ENCODE measurements at regions not wholly inside any gene's neighbourhood (a gene's known extent, or its start where the extent isn't known, plus 50 kb on each side); places are given as distances from the start of the nearest gene placed in this dataset.
"Not testable (repeated sequence)": the region's sequence is repeated elsewhere in the genome, so short reads cannot be mapped to it uniquely, and the experiment has no call there.

GRCh38 chrX:69062493-69062892, 102.8 kb downstream of the PJA1 start:
- BruUV-seq (replicated peaks): no TSS peak

GRCh38 chrX:69060631-69061408, 104.4 kb downstream of the PJA1 start:
- Mint-ChIP-seq H3K27me3 (ENCODE audit: unreplicated experiment) (peaks cover 13% of the 10 kb centered on the region), H3K9me3 (ENCODE audit: low read depth, unreplicated experiment) (no peaks in the 10 kb centered on the region), H3K27ac (ENCODE audit: unreplicated experiment) (no peak overlapping the region), H3K36me3 (ENCODE audit: insufficient read depth, unreplicated experiment) (peaks cover 4% of the 10 kb centered on the region), H3K4me3 (ENCODE audit: low read depth, unreplicated experiment) (no peak overlapping the region), H3K4me1 (ENCODE audit: low read depth, unreplicated experiment) (no peaks in the 10 kb centered on the region)
- CTCF ChIA-PET: interaction anchor here (0.6 to 2.5 kb wide), 5 partner anchors 233 to 1089 kb away, joined by 3 to 45 read pairs (median 3); partner anchors contain the start of gene EFNB1
- no peak for TF ChIP-seq CTCF (IDR thresholded peaks at IDR 0.05; ENCODE audit: unreplicated experiment)
- intact Hi-C loops (cut with micrococcal nuclease; ENCODE audit: unreplicated experiment): loop anchor here (1.0 kb wide), 1 partner anchor 234 kb away; no protein-coding TSS in a partner anchor
- BruUV-seq (replicated peaks): no TSS peak
- DNase-seq: peak; percentile 53

More at GRCh38 chrX:69062493-69062892, 102.8 kb downstream of the PJA1 start:
- peaks cover 4% of the 10 kb centered on the region for H3K36me3 Mint-ChIP-seq (ENCODE audit: insufficient read depth, unreplicated experiment)
- no peaks in the 10 kb centered on the region for H3K4me1 Mint-ChIP-seq (ENCODE audit: low read depth, unreplicated experiment)
- H3K27me3 Mint-ChIP-seq (ENCODE audit: unreplicated experiment): peaks cover 13% of the 10 kb centered on the region
- TF ChIP-seq CTCF (IDR thresholded peaks at IDR 0.05; ENCODE audit: unreplicated experiment): no peak
- H3K9me3 Mint-ChIP-seq (ENCODE audit: low read depth, unreplicated experiment): no peaks in the 10 kb centered on the region
- DNase-seq: no peak
- H3K4me3 Mint-ChIP-seq (ENCODE audit: low read depth, unreplicated experiment): no peak overlapping the region
- H3K27ac Mint-ChIP-seq (ENCODE audit: unreplicated experiment): no peak overlapping the region
- CTCF ChIA-PET: interaction anchor here (2.5 kb wide), 1 partner anchor 234 kb away, joined by 45 read pairs; the partner anchor contains the start of gene EFNB1
- intact Hi-C loops (cut with micrococcal nuclease; ENCODE audit: unreplicated experiment): no loop called here

GRCh38 chrX:69055193-69055592, 110.1 kb downstream of the PJA1 start:
- H3K4me1 Mint-ChIP-seq (ENCODE audit: low read depth, unreplicated experiment): no peaks in the 10 kb centered on the region
- H3K9me3 Mint-ChIP-seq (ENCODE audit: low read depth, unreplicated experiment): no peaks in the 10 kb centered on the region
- no TSS peak for BruUV-seq (replicated peaks)
- CTCF ChIA-PET: no interaction called here
- H3K36me3 Mint-ChIP-seq (ENCODE audit: insufficient read depth, unreplicated experiment): peaks cover 4% of the 10 kb centered on the region
- H3K27me3 Mint-ChIP-seq (ENCODE audit: unreplicated experiment): no peaks in the 10 kb centered on the region
- H3K4me3 Mint-ChIP-seq (ENCODE audit: low read depth, unreplicated experiment): no peak overlapping the region
- TF ChIP-seq CTCF (IDR thresholded peaks at IDR 0.05; ENCODE audit: unreplicated experiment): no peak
- intact Hi-C loops (cut with micrococcal nuclease; ENCODE audit: unreplicated experiment): no loop called here
- no peak overlapping the region for H3K27ac Mint-ChIP-seq (ENCODE audit: unreplicated experiment)
- DNase-seq: no peak

GRCh38 chrX:69054497-69054896, 110.8 kb downstream of the PJA1 start:
- CTCF ChIA-PET; H3K4me3 Mint-ChIP-seq (ENCODE audit: low read depth, unreplicated experiment); H3K36me3 Mint-ChIP-seq (ENCODE audit: insufficient read depth, unreplicated experiment): not testable (repeated sequence)

GRCh38 chrX:69051901-69052300, 113.4 kb downstream of the PJA1 start:
- Mint-ChIP-seq H3K4me3 (ENCODE audit: low read depth, unreplicated experiment) (no peak overlapping the region), H3K9me3 (ENCODE audit: low read depth, unreplicated experiment) (no peaks in the 10 kb centered on the region), H3K36me3 (ENCODE audit: insufficient read depth, unreplicated experiment) (no peaks in the 10 kb centered on the region), H3K4me1 (ENCODE audit: low read depth, unreplicated experiment) (no peaks in the 10 kb centered on the region), H3K27me3 (ENCODE audit: unreplicated experiment) (no peaks in the 10 kb centered on the region), H3K27ac (ENCODE audit: unreplicated experiment) (no peak overlapping the region)
- intact Hi-C loops (cut with micrococcal nuclease; ENCODE audit: unreplicated experiment): no loop called here
- no TSS peak for BruUV-seq (replicated peaks)
- CTCF ChIA-PET: no interaction called here
- DNase-seq: no peak
- TF ChIP-seq CTCF (IDR thresholded peaks at IDR 0.05; ENCODE audit: unreplicated experiment): no peak

More at GRCh38 chrX:69054497-69054896, 110.8 kb downstream of the PJA1 start:
- BruUV-seq (replicated peaks); DNase-seq; H3K27me3 Mint-ChIP-seq (ENCODE audit: unreplicated experiment); H3K9me3 Mint-ChIP-seq (ENCODE audit: low read depth, unreplicated experiment); H3K27ac Mint-ChIP-seq (ENCODE audit: unreplicated experiment); intact Hi-C loops (cut with micrococcal nuclease; ENCODE audit: unreplicated experiment); H3K4me1 Mint-ChIP-seq (ENCODE audit: low read depth, unreplicated experiment): not testable (repeated sequence)
